Fibroblast of pulmonary artery (primary cell): ENCODE measurements at regions not wholly inside any gene's neighbourhood (a gene's known extent, or its start where the extent isn't known, plus 50 kb on each side); places are given as distances from the start of the nearest gene placed in this dataset.

ENCODE experiments used
- DNase-seq: peaks from one replicate; pipeline ENCODE4 v3.0.0-alpha.2; 2010; ENCODE audit warnings: low read depth
- H3K4me3 ChIP-seq: replicated peaks from 2 replicates; pipeline ENCODE4 v1.5.1; 2011; ENCODE audit warnings: low read depth, mild to moderate bottlenecking, control low read depth, low read length, moderate library complexity
- TF ChIP-seq, protein P1 (sequence below): IDR thresholded peaks from 2 replicates; pipeline ENCODE4 v1.5.1; 2011; ENCODE audit warnings: mild to moderate bottlenecking, control low read depth, low read length, inconsistent platforms; ENCODE audit errors: missing control alignments

DNA sequence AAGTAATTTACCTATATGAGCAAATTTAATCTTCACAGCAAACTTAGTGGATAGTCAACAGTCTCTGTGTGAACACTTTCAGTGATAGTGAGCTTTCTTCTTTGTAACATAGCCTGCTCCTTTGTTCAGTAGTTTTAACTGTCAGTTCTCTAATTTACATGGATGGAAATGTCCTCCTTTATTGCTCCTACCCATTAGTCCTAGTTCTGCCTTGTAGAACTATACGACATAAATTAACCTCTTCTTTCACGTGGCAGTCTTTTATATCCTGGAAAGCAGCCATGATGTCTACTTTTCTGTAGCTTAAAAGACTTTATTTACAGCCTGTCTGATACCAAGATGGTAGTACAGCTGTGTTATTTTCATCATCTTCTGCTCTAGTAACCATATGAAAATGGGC lies 143.6 kb downstream of the TANC2 start:
- no peak for DNase-seq
- no peak overlapping the region for H3K4me3 ChIP-seq
- TF ChIP-seq, protein P1, sequence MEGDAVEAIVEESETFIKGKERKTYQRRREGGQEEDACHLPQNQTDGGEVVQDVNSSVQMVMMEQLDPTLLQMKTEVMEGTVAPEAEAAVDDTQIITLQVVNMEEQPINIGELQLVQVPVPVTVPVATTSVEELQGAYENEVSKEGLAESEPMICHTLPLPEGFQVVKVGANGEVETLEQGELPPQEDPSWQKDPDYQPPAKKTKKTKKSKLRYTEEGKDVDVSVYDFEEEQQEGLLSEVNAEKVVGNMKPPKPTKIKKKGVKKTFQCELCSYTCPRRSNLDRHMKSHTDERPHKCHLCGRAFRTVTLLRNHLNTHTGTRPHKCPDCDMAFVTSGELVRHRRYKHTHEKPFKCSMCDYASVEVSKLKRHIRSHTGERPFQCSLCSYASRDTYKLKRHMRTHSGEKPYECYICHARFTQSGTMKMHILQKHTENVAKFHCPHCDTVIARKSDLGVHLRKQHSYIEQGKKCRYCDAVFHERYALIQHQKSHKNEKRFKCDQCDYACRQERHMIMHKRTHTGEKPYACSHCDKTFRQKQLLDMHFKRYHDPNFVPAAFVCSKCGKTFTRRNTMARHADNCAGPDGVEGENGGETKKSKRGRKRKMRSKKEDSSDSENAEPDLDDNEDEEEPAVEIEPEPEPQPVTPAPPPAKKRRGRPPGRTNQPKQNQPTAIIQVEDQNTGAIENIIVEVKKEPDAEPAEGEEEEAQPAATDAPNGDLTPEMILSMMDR, result no peak

DNA sequence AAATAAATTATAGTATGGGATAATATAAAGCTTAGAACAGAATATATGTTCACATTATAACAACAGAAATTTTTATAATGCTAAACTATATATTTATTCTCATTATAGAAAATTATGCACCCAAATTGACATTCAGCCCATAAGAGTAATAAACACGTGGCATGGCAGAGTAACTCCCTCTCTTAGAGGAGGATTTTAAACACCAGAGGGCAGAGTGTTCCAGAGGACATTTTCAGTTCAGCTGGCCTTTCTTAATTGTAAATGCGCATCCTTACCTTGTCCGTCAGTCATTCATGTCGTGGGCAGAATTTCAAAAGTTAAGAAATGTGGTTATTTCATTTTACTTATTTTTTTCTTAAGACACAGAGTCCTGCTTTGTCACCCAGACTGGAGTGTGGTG lies 147.1 kb downstream of the TANC2 start:
- TF ChIP-seq, protein P1, result peak; percentile 15
- DNase-seq, result peak; percentile 23
- H3K4me3 ChIP-seq, result no peak overlapping the region

DNA sequence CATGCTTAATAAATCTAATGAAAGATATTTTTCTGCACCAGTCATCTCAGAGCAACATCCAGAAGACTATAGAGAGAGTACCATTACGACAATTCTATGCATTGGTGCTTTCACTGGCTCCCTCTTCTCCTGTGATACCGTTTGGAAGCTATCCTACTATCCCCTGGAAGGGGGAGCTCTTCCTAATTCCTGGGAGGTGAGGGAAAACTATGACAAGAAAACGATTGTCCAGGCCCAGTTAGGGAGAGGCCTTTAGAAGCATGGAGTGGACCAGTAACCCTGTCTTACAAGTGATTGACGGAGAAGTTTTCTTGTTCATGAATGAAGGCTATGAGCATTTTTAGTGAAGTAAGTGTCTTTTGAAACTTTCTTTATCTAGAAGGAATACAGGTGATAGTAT lies 150.2 kb downstream of the TANC2 start:
- DNase-seq, result no peak
- TF ChIP-seq, protein P1, result peak; percentile 5
- no peak overlapping the region for H3K4me3 ChIP-seq

DNA sequence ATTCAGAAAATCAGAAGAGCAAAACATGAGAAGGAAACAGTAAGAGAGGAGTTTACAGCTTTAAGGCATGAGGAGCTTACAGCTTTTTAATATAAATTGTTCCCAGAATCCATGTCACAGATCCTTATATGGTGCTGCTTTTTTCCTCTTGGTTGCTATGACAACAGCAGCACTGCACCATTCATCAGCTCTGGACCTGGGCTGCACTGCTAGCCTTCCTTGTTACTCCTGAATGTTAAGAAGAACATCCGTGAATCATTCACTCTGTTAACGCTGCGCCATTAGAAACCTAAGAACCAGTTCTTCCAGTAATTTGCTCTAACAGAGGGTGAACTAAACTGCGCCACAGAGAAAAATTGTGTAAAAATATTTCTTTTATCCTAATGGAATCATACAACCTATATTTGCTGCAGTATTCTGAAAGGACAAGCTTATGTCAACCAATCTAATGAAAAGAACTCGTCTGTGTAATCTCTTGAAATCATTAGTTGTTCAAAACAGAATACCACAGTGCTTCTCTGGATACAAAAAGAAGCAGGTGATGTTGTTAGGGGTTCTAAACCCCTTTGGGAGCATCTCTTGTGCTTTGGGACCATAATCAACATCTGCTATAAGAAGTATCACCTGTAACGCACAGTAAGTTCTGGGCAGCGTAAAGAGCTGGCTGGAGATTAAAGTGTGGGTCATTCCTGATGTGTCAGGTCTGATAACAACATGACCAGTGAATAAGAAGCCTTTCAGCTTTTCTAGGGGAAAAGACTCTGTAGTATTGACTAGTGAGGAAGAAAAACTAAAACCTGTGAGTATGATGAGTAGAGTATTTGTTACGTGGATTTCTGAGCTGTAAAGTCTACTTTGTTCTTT lies 151.2 kb downstream of the TANC2 start:
- DNase-seq, result peak; percentile 58
- TF ChIP-seq, protein P1, result no peak
- no peak overlapping the region for H3K4me3 ChIP-seq

DNA sequence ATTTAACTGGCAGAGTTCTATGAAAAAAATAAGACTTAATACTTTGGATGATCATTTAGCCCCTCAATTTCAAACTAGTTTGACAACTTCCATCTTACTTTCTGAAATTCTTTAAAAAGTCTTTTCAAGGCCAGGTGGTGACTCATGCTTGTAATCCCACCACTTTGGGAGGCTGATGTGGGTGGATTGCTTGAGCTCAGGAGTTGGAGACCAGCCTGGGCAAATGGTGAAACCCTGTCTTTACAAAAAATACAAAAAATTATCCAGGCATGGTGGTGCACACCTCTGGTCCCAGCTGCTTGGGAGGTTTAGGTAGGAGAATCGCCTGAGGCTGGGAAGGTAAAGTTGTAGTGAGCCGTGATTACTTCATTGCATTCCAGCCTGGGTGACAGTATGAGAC lies 154.4 kb downstream of the TANC2 start:
- TF ChIP-seq, protein P1, result no peak
- DNase-seq, result peak; percentile 39
- H3K4me3 ChIP-seq, result no peak overlapping the region

DNA sequence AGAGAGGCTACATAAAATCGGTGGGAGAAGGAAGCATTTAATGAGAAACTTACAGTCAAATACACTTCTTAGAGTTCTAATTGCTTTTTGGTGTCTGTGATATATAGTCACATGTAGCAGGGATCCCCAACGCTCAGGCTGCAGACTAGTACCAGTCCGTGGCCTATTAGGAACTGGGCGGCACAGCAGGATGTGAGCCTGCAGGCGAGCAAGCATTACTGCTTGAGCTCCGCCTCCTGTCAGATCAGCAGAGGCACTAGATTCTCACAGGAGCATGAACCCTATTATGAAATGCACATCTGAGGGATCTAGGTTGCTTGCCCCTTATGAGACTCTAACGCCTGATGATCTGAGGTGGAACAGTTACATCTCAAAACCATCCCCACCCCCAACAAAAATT lies 158.5 kb downstream of the TANC2 start:
- DNase-seq, result no peak
- no peak overlapping the region for H3K4me3 ChIP-seq
- TF ChIP-seq, protein P1, result no peak

DNA sequence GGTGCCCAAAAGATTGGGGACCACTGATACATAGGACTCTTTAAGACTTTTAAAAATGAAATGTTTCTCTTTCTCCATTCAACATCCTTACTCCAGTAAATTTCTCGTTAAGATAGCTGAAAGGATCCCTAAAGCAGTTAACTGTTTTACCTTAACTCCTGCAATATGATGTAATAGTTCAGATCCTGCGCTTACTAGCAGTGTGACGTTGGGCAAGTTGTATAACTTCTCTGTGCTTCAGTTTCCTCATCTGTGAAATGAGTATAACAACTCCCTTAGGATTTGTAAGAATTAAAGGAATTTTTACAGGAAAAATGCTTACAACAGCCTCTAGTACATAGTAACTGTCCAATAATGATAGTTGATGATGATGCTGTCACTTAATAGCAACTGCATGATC lies 158.9 kb downstream of the TANC2 start:
- TF ChIP-seq, protein P1, result no peak
- no peak for DNase-seq
- no peak overlapping the region for H3K4me3 ChIP-seq
